Keratinocyte (primary cell): ENCODE measurements at regions not wholly inside any gene's neighbourhood (a gene's known extent, or its start where the extent isn't known, plus 50 kb on each side); places are given as distances from the start of the nearest gene placed in this dataset.

Experiments
- DNase-seq: peaks from one replicate; pipeline ENCODE4 v3.0.0-alpha.2; 2011; ENCODE audit warnings: low read depth, missing footprints, low spot score
- FAIRE-seq: peaks from 2 replicates; lab custom pipeline; 2011; peaks lifted over from hg19 to GRCh38; lab: Jason Lieb, UNC
- H2AFZ ChIP-seq: 2 replicates; pipeline ENCODE4 v1.6.0; 2012; ENCODE audit warnings: low read length, control low read depth, inconsistent platforms; ENCODE audit not compliant: control insufficient read depth
- H3K27ac ChIP-seq: 2 replicates; pipeline ENCODE4 v1.5.1; 2011; ENCODE audit warnings: low read length; ENCODE audit not compliant: control insufficient read depth, insufficient read depth
- H3K27me3 ChIP-seq: 3 replicates; pipeline ENCODE4 v1.6.0; 2011; ENCODE audit warnings: low read length; ENCODE audit not compliant: control insufficient read depth, insufficient read depth; ENCODE audit errors: extremely low read depth
- H3K36me3 ChIP-seq, 2 experiments: 2 replicates in 1 of 2; 3 replicates in 1 of 2; pipeline ENCODE4 v1.5.1; 2011; ENCODE audit warnings: low read length in 2 of 2, mild to moderate bottlenecking in 1 of 2; ENCODE audit not compliant: control insufficient read depth in 2 of 2, insufficient read depth in 2 of 2; ENCODE audit errors: extremely low read depth in 1 of 2
- H3K4me1 ChIP-seq: 3 replicates; pipeline ENCODE4 v1.5.1; 2011; ENCODE audit warnings: low read length; ENCODE audit not compliant: control insufficient read depth, insufficient read depth; ENCODE audit errors: extremely low read depth
- H3K4me2 ChIP-seq: 3 replicates; pipeline ENCODE4 v1.6.0; 2011; ENCODE audit warnings: low read depth, low read length; ENCODE audit not compliant: control insufficient read depth, insufficient read depth; ENCODE audit errors: extremely low read depth
- H3K4me3 ChIP-seq, 3 experiments: fragments of 200-600 bp in 1 of 3; sonication (generic) in 1 of 3; 2 replicates in 2 of 3; 3 replicates in 1 of 3; pipeline ENCODE4 v1.5.1; 2011 to 2016; ENCODE audit warnings: low read length in 3 of 3, mild to moderate bottlenecking in 3 of 3, control low read depth in 2 of 3, inconsistent platforms in 1 of 3, low read depth in 1 of 3, mixed read lengths in 1 of 3, mixed run types in 1 of 3, moderate library complexity in 1 of 3; ENCODE audit not compliant: control insufficient read depth in 2 of 3, insufficient read depth in 2 of 3; ENCODE audit errors: extremely low read depth in 1 of 3
- H3K79me2 ChIP-seq: 2 replicates; pipeline ENCODE4 v1.6.0; 2012; ENCODE audit warnings: low read length; ENCODE audit not compliant: control insufficient read depth, insufficient read depth
- H3K9ac ChIP-seq: 3 replicates; pipeline ENCODE4 v1.6.0; 2011; ENCODE audit warnings: low read length; ENCODE audit not compliant: control insufficient read depth, insufficient read depth; ENCODE audit errors: extremely low read depth
- H3K9me1 ChIP-seq: 3 replicates; pipeline ENCODE4 v1.6.0; 2011; ENCODE audit warnings: low read length; ENCODE audit not compliant: control insufficient read depth, insufficient read depth; ENCODE audit errors: extremely low read depth
- H3K9me3 ChIP-seq: 2 replicates; pipeline ENCODE4 v1.5.1; 2012; ENCODE audit warnings: low read depth, low read length; ENCODE audit not compliant: control insufficient read depth
- H4K20me1 ChIP-seq: 3 replicates; pipeline ENCODE4 v1.6.0; 2011; ENCODE audit warnings: low read length; ENCODE audit not compliant: control insufficient read depth, insufficient read depth; ENCODE audit errors: extremely low read depth
- CTCF ChIP-seq, 3 experiments: IDR thresholded peaks in 1 of 3; conservative IDR thresholded peaks in 1 of 3; optimal IDR thresholded peaks in 1 of 3; 2 replicates in 2 of 3; 3 replicates in 1 of 3; pipeline versions ENCODE3 to v1.5.1; 2011; ENCODE audit warnings: low read length in 3 of 3, mild to moderate bottlenecking in 3 of 3, moderate library complexity in 2 of 3, control low read depth in 1 of 3, inconsistent platforms in 1 of 3; ENCODE audit not compliant: insufficient read depth in 2 of 3; ENCODE audit errors: extremely low read depth in 1 of 3
- EZH2 ChIP-seq: IDR thresholded peaks from one replicate; pipeline ENCODE4 v1.6.1; 2012; ENCODE audit warnings: inconsistent platforms, mild to moderate bottlenecking, low read length, moderate library complexity
- dilution Hi-C: fragments of 300-500 bp; cut with MboI; formaldehyde crosslinking; loops from one replicate; pipeline ENCODE4 v1.7.0; 2020; ENCODE audit warnings: low sequenced_read_pairs; ENCODE audit not compliant: extremely low pct_ligation_motif_present

DNA sequence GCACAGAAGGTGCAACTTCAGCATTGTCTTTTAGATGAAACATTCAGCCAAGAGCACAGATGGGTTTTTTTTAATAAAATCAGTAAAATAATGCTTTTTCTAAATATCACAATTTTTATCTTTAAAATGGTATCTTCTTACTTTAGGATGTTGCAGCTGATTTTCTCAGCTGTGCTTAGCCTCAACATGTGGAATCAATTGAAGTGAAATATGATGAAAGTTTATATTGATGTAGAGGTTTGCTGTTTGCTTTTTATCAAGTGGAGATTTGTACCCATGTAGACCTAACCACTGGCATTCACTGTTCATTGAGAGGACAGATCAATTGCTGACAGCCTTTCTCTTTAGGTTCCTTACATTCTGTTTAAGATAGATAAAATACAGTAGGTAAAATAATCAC lies 107.8 kb downstream of the CYB561 start:
- no peak for TF ChIP-seq EZH2
- no peak for TF ChIP-seq CTCF (optimal IDR thresholded peaks at IDR 0.05 in 1 of 3, IDR thresholded peaks at IDR 0.05 in 1 of 3, conservative IDR thresholded peaks at IDR 0.05 in 1 of 3; ENCODE audit: extremely low read depth in 1 of 3, insufficient read depth in 2 of 3, low read length in 3 of 3)
- peaks cover 0 to 2% of the 10 kb centered on the region in 2 experiments for H3K36me3 ChIP-seq
- no peaks in the 10 kb centered on the region for H3K4me1 ChIP-seq
- no peak overlapping the region for H2AFZ ChIP-seq
- no peaks in the 10 kb centered on the region for H3K79me2 ChIP-seq
- H3K9me3 ChIP-seq = no peaks in the 10 kb centered on the region
- H4K20me1 ChIP-seq = no peaks in the 10 kb centered on the region
- no peaks in the 10 kb centered on the region for H3K27me3 ChIP-seq
- H3K4me2 ChIP-seq = no peak overlapping the region
- no peak overlapping the region for H3K27ac ChIP-seq
- no peak overlapping the region for H3K4me3 ChIP-seq
- dilution Hi-C loops = no loop called here
- FAIRE-seq (no peak), DNase-seq (no peak)
- no peaks in the 10 kb centered on the region for H3K9me1 ChIP-seq
- H3K9ac ChIP-seq = no peak overlapping the region

DNA sequence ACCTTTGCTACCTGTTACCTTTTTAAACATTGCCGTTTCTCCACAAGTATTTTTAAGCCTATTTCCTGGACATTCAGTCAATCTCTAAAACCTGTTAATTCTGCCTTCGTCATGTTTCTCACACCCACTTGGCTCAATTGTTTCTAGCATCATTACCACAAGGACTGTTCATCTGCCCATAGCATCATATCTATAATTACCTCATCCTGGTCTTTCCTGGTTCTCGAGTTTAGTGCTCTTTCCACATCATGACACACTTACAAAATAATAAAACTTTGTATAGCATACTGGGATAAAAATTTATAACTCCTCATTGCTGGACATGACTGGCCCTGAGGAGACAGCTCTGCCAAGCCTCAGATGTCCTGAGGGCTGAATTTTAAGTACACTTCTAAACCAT lies 104.8 kb downstream of the CYB561 start:
- H3K4me3 ChIP-seq = no peak overlapping the region
- H3K27ac ChIP-seq = no peak overlapping the region
- no peaks in the 10 kb centered on the region for H3K9me3 ChIP-seq
- H3K79me2 ChIP-seq = no peaks in the 10 kb centered on the region
- H3K36me3 ChIP-seq = peaks cover 0 to 6% of the 10 kb centered on the region in 2 experiments
- H3K9ac ChIP-seq = no peak overlapping the region
- no peaks in the 10 kb centered on the region for H3K4me1 ChIP-seq
- TF ChIP-seq EZH2 = no peak
- no peak for TF ChIP-seq CTCF (optimal IDR thresholded peaks at IDR 0.05 in 1 of 3, IDR thresholded peaks at IDR 0.05 in 1 of 3, conservative IDR thresholded peaks at IDR 0.05 in 1 of 3; ENCODE audit: extremely low read depth in 1 of 3, insufficient read depth in 2 of 3, low read length in 3 of 3)
- H3K4me2 ChIP-seq = no peak overlapping the region
- dilution Hi-C loops = no loop called here
- no peak for FAIRE-seq
- no peak overlapping the region for H2AFZ ChIP-seq
- H4K20me1 ChIP-seq = no peaks in the 10 kb centered on the region
- no peaks in the 10 kb centered on the region for H3K9me1 ChIP-seq
- no peak for DNase-seq
- no peaks in the 10 kb centered on the region for H3K27me3 ChIP-seq
